Activated CD4-positive, CD25-positive, alpha-beta regulatory T cell treated with anti-CD3 and anti-CD28 coated beads, Interleukin-2, amount 50 U/mL, for 24 hours (primary cell): ENCODE measurements at regions not wholly inside any gene's neighbourhood (a gene's known extent, or its start where the extent isn't known, plus 50 kb on each side); places are given as distances from the start of the nearest gene placed in this dataset.
"Not testable (repeated sequence)": the region's sequence is repeated elsewhere in the genome, so short reads cannot be mapped to it uniquely, and the experiment has no call there.

Experiments used
- ATAC-seq, 2 donors: fragments of 150-1000 bp; cut with Tn5 transposase; one replicate each; pipeline ENCODE4 v1.10.0; 2021; ENCODE audit warnings: mild to moderate bottlenecking in 1 of 2, moderate library complexity in 1 of 2

DNA sequence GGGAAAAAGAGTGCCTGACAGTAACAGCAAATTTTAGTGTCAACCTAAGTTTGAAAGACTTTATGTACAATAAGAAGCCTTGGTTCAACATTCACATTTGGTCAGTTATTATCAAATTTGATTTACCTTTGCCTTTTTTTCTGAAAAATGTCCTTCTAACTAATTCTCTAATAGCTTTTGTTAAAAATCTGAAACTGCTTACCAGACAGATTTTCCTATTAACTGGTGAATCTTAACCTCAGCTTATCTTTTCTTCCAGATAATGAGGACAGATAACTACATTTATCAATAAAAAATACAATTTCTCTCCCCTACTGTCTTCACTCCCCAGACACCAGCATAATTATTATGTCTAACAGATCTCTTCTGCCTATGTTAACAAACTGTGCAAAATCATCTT is 988.5 kb downstream of the CDH18 start:
- ATAC-seq: no peak

DNA sequence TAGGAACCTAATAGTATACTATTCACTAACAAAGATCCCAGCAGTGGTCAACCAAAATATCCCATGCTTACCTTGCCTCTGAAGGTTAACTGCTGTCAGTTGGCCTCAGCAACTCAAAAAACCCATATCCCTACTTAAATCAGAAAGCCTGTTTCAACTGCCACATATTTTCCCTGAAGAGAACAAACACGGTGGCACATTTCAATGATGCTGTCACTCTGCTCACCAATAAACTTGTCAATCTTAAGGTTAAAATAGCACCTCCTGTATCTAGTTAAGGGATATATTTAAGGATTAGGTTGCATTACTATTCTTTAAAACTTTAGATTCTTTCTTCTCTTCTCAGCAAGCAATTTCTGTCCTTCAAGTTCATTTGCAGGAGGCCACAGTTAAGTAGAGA is 986.9 kb downstream of the CDH18 start:
- ATAC-seq: no peak

DNA sequence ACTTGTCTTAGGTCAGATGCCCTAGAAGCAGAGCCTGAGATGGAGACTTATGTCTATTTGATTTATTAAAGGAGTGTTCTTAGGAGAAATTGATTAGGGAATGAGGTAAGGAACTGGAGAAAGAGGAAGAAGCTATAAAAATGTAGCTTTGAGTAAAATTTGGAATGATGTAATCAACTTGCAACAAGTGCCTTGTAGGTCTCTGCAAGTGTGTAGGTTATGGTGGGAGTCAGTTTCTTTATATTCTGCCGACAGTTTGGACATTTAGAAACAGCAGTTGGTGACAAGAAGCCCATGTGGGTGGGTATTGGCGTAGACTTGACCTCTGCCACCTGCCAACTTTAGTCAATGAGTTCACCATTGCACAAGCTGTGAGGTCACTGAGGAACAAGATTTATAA is 986.5 kb downstream of the CDH18 start:
- ATAC-seq: no peak

DNA sequence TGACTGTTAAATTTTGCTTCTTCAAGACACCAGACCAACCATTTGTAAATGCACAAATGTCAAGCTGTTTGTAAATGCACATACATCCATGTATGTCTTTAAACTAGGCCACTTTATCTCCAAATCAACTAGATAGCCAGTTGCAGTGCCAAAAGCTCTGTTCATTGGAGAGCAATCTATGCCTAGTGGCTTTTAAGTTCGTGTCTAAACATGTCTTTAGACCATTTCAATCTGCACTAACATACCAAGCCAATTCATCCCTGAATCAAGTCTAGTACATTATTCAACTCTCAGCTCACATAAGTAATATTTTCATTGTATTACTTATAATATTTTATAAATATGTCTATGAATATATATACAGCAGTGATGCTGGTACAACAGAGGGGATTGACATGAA is 985.9 kb downstream of the CDH18 start:
- ATAC-seq: no peak

DNA sequence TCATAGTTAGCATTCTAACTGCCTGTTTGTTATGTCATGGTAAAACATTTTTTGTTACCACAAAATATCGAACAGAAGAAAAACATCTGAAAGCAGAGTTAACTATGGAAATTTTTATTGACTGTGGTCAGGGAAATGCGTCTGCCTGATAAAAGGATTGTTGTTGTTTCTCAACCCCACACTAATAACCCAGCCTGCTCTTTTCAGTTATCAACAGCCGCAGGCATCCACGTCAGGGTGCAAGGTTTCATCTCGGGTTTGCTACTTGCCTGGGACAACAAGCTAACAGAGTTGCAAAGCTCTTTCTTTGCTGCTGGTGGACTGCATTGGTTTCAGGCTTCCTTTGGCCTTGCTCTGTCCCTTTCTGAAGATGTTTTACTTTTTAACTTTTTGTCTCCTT is 969.2 kb downstream of the CDH18 start:
- no peak for ATAC-seq

- no peak for ATAC-seq
Observed at GRCh38 chr5:19031491-19031890, 956.5 kb downstream of the CDH18 start.

- ATAC-seq: no peak
Observed at GRCh38 chr5:19035816-19036215, 952.2 kb downstream of the CDH18 start.

GRCh38 chr5:19042106-19042505 is 945.9 kb downstream of the CDH18 start:
- ATAC-seq: no peak

DNA sequence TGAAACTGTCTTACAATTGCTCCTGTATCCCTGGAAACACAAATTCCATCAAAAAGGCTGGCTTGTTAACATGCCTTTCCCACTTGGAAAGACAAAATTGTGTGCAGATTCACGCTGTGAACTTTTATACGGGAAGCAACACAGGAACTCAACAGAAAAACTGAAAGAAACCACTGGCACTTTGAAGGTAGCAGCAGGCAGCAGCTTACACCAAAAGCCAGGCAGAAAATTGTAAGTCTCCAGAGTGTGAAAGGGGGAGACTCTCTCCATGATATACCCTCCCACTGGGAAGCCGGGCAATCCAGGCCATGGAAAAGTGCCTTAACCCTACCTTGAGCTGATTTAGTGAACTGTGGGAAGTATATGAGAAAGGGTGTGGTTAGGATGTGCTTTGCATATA is 943.7 kb downstream of the CDH18 start:
- ATAC-seq: no peak

DNA sequence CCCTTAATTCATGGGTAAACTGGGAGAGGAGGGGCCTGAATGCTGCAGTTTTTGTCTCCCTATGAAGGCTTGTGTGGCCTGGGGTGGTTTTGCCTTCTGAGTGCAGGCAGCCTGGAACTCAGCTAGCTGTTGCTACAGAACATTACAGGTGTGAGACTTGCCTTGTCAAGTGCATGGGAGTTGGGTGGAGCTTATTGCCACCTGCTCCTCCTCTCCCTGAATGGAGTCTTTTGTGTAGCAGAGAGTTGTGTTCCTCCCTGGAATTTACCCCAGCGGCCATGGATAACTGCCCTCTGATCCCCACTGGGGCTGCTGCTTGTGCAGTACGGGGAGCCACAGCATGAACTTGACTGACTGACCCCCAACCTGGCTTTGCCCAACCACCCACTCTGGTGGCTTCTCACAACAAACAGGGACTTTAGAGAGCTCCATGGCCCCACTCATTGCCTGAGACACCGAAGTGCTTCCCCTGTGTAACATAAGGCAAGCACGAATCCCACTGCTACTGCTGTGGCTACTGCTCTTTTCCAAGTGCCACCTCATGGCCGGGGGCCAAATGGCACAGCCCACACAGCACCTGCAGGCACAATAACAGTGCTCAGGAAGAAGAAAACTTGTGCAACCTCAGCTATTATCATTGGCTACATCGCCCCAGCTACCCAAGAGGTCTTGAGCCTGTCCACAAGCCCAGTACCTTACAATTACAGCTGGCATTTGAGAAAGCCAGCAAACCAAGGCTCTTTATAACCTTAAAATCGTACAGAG is 942.9 kb downstream of the CDH18 start:
- no peak for ATAC-seq

GRCh38 chr5:19047277-19047676 is 940.7 kb downstream of the CDH18 start:
- no peak for ATAC-seq

DNA sequence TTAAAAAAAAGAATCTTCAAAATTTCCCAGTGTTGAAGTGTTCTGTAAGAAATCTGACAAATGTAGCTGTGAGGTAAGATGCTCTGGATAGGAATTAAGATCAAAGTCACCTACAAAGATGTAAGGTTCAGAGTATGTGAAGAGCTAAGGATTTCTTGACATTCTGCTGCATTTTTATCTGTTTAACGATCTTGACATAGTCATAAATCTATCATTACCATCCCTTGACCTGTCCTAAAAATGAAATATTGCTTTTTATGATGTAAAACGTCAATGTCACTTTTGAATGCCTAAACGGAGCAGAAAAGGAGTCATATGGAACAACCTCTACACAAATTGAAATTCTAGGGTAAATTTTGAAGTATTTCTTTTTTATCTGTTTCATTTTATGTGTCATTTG is 939.3 kb downstream of the CDH18 start:
- no peak for ATAC-seq

- no peak for ATAC-seq
Observed at GRCh38 chr5:19058216-19058615, 929.8 kb downstream of the CDH18 start.

- ATAC-seq: no peak
Observed at GRCh38 chr5:19064094-19064493, 923.9 kb downstream of the CDH18 start.

DNA sequence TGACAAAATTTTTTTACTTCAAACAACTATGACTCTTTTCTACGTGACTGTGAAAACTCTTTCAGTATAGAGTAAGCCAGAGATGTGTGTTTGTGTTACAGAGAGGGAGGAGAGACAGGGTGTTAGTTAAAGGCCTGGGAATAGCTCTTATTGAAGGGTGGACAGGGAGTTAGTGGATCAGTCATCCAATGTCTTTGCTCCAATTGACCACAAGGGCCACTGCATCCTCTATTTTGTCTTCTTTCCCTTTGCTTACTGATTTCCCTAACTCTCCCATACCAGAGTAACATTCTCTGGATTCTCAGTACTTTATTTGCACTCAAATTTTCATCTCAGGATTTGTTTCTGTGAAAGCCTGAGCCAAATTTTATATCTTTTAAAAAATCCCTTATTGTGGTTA is 920.3 kb downstream of the CDH18 start:
- no peak for ATAC-seq

GRCh38 chr5:19098434-19098833 is 889.6 kb downstream of the CDH18 start:
- no peak for ATAC-seq

DNA sequence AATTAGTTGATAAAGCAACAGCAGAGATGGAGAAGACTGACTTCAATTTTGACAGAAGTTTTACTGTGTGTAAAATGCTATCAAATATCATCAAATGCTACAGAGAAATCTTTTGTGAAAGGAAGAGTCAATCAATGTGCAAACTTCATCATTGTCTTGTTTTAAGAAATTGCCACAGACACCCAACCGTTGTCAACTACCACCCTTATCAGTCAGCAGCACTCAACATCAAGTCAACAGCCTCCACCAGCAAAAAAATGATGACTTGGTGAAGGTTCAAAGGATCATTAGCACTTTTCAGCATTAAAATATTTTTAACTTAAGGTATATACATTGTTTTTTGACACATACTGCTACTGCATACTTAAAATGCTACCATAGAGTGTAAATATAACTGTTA is 888.8 kb downstream of the CDH18 start:
- ATAC-seq: no peak

GRCh38 chr5:19104948-19105347 is 883.1 kb downstream of the CDH18 start:
- no peak for ATAC-seq

DNA sequence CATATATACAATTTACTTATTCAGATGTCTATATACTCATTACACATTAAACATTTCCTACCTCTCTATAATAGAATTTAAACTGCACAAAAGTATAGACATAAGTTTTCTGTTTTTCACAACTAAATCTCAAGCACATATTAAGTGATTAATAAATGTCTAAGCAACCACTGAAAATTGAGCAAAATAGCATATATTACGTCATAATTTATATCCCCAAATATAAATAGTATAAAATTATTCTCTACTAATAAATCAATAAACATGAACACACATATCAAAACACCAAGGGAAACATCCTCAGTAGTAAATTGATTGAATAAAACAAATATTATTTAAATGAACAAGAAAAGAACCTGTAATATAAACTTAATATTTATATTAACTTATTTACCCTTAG is 865.1 kb downstream of the CDH18 start:
- no peak for ATAC-seq

DNA sequence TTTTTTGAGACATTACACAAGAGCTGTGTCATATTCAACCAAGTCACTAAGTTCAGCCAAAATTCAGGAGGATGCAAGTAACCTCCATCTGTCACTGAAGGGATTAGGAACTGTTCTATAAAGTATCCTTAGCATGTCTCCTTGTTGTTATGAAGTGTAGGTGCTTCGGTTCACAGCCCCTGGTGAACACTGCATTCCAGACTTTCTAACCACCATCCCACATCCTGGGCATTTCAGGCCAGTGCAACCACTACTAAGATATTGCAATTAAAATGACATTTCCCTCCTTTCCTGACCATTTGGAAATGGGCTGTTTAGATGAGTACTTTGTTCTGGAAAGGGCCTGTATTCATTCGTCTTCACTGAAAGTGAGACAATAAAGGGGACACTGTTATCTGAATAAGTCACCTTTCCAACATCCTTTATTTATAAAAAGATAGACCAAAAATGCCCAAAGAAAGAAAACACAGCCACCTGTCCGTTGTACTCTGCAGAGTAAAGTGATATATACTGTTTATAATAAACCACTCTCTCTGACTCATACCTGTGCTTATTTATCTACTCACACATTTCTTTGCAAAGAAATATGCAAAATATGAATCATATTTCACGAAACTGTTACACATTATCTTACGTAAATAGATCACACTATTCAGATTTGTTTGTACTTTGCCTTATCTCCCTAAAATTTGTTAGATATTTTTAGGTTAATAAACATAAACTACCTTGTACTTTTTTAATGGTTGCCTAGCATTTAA is 861.9 kb downstream of the CDH18 start:
- no peak for ATAC-seq

DNA sequence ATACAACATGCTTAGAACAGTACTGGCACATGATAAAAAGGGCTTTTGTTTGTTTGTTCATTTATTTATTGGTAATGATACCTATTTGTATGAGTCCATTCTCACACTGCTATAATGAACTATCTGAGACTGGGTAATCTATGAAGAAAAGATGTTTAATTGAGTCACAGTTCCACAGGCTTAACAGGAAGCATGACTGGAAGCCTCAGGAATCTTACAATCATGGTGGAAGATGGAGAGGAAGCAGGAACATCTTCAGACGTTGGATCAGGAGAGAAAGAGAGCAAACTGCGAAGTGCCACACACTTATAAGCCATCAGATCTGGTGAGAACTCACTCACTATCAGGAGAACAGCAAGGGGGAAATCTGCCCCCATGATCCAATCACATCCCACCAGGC is 847.7 kb downstream of the CDH18 start:
- ATAC-seq: no peak

- ATAC-seq: not testable (repeated sequence)
Observed at GRCh38 chr5:19141937-19142524, 846.0 kb downstream of the CDH18 start.

DNA sequence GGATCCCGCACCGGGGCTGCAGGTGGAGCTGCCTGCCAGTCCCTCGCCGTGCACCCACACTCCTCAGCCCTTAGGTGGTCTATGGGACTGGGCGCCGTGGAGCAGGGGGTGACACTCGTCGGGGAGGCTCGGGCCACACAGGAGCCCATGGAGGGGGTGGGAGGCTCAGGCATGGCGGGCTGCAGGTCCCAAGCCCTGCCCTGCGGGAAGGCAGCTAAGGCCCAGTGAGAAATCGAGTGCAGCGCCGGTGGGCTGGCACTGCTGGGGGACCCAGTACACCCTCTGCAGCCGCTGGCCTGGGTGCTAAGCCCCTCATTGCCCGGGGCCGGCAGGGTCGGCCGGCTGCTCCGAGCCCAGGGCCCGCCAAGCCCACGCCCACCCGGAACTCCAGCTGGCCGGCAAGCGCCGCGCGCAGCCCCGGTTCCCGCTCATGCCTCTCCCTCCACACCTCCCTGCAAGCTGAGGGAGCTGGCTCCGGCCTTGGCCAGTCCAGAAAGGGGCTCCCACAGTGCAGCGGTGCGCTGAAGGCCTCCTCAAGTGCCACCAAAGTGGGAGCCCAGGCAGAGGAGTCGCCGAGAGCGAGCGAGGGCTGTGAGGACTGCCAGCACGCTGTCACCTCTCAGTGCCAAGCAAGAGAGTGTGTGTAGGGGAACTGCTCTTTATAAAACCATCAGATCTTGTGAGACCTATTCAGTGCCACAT is 845.1 kb downstream of the CDH18 start:
- ATAC-seq: not testable (repeated sequence)
